ENCODE measurements at regions not wholly inside any gene's neighbourhood (a gene's known extent, or its start where the extent isn't known, plus 50 kb on each side); places are given as distances from the start of the nearest gene placed in this dataset.

- no peak overlapping the region for H3K9ac ChIP-seq (ENCODE audit: low read depth in 2 of 2, low read length in 2 of 2)
Measured at GRCh38 chrX:9163214-9163709, 129.3 kb upstream of the FAM9B start.

GRCh38 chrX:9164086-9164485 lies 130.2 kb upstream of the FAM9B start:
- intact Hi-C loops (cut with DNase I) = no loop called here
- Histone ChIP-seq H3K27me3 (no peaks in the 10 kb centered on the region), H3K4me3 (no peak overlapping the region), H3K27ac (no peak overlapping the region), H3K36me3 (no peaks in the 10 kb centered on the region), H3K9me3 (no peaks in the 10 kb centered on the region), H3K4me1 (no peaks in the 10 kb centered on the region), H3K9ac (ENCODE audit: low read depth in 2 of 2, low read length in 2 of 2) (no peak overlapping the region)
- no peak for TF ChIP-seq CTCF (IDR thresholded peaks at IDR 0.05)
- no peak for DNase-seq

More at GRCh38 chrX:9163214-9163709, 129.3 kb upstream of the FAM9B start:
- no peak overlapping the region for H3K27ac ChIP-seq
- TF ChIP-seq CTCF (IDR thresholded peaks at IDR 0.05) = no peak
- no peak overlapping the region for H3K4me3 ChIP-seq
- H3K36me3 ChIP-seq = no peaks in the 10 kb centered on the region
- no peaks in the 10 kb centered on the region for H3K4me1 ChIP-seq
- intact Hi-C loops (cut with DNase I) = no loop called here
- no peaks in the 10 kb centered on the region for H3K27me3 ChIP-seq
- H3K9me3 ChIP-seq = no peaks in the 10 kb centered on the region
- no peak for DNase-seq

- no peak overlapping the region for H3K27ac ChIP-seq
- no peak overlapping the region for H3K4me3 ChIP-seq
- TF ChIP-seq CTCF (IDR thresholded peaks at IDR 0.05) = no peak
- no peaks in the 10 kb centered on the region for H3K4me1 ChIP-seq
- DNase-seq = no peak
- H3K36me3 ChIP-seq = no peaks in the 10 kb centered on the region
- H3K9ac ChIP-seq (ENCODE audit: low read depth in 2 of 2, low read length in 2 of 2) = no peak overlapping the region
- H3K27me3 ChIP-seq = no peaks in the 10 kb centered on the region
- H3K9me3 ChIP-seq = no peaks in the 10 kb centered on the region
- intact Hi-C loops (cut with DNase I) = no loop called here
Measured at GRCh38 chrX:9164533-9165426, 130.9 kb upstream of the FAM9B start.

- Histone ChIP-seq H3K9ac (ENCODE audit: low read depth in 2 of 2, low read length in 2 of 2) (no peak overlapping the region), H3K4me3 (no peak overlapping the region), H3K27ac (no peak overlapping the region), H3K9me3 (no peaks in the 10 kb centered on the region), H3K27me3 (no peaks in the 10 kb centered on the region), H3K4me1 (no peaks in the 10 kb centered on the region), H3K36me3 (no peaks in the 10 kb centered on the region)
- DNase-seq = no peak
- intact Hi-C loops (cut with DNase I) = no loop called here
- TF ChIP-seq CTCF (IDR thresholded peaks at IDR 0.05) = no peak
Measured at GRCh38 chrX:9166584-9166944, 132.6 kb upstream of the FAM9B start.

GRCh38 chrX:9171841-9172463 lies 138.0 kb upstream of the FAM9B start:
- intact Hi-C loops (cut with DNase I) = no loop called here
- H3K36me3 ChIP-seq = no peaks in the 10 kb centered on the region
- H3K27ac ChIP-seq = no peak overlapping the region
- H3K4me1 ChIP-seq = no peaks in the 10 kb centered on the region
- TF ChIP-seq CTCF (IDR thresholded peaks at IDR 0.05) = no peak
- DNase-seq = no peak
- no peak overlapping the region for H3K4me3 ChIP-seq
- H3K27me3 ChIP-seq = no peaks in the 10 kb centered on the region
- no peak overlapping the region for H3K9ac ChIP-seq (ENCODE audit: low read depth in 2 of 2, low read length in 2 of 2)
- no peaks in the 10 kb centered on the region for H3K9me3 ChIP-seq
